ENCODE measurements at regions not wholly inside any gene's neighbourhood (a gene's known extent, or its start where the extent isn't known, plus 50 kb on each side); places are given as distances from the start of the nearest gene placed in this dataset.

DNA sequence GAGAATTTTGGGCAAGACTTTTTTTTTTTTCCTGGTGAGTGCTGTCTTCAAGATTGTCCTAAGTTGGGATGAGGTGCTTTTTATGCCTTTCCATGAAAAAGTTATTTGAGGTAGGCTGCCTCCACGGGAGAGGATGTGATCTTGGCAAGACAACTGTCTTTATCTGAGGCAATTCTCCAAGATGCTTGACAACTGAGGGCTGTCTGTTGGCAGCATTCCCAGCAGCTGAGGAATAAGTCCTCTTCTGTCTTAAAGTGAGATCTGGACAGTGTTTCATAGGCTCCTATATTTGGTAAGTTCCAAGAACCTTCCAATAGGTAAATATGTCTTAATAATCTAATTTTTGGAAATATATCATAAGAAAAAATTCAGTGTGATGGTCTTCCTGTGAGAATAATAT, 662.0 kb downstream of the CDH11 start:
- peak; percentile 29 for DNase-seq (ENCODE audit: low read depth)
- no peak overlapping the region for H3K4me3 ChIP-seq (ENCODE audit: low read depth, low read length)
- no peak for TF ChIP-seq CTCF (IDR thresholded peaks at IDR 0.05; ENCODE audit: insufficient read depth, low read depth, low read length)

GRCh38 chr16:64459402-64459801, 662.5 kb downstream of the CDH11 start:
- no peak overlapping the region for H3K4me3 ChIP-seq (ENCODE audit: low read depth, low read length)
- no peak for DNase-seq (ENCODE audit: low read depth)
- no peak for TF ChIP-seq CTCF (IDR thresholded peaks at IDR 0.05; ENCODE audit: insufficient read depth, low read depth, low read length)

GRCh38 chr16:64455275-64455674, 666.6 kb downstream of the CDH11 start:
- TF ChIP-seq CTCF (IDR thresholded peaks at IDR 0.05; ENCODE audit: insufficient read depth, low read depth, low read length), result peak; percentile 21
- peak; percentile 35 for DNase-seq (ENCODE audit: low read depth)
- H3K4me3 ChIP-seq (ENCODE audit: low read depth, low read length), result no peak overlapping the region

DNA sequence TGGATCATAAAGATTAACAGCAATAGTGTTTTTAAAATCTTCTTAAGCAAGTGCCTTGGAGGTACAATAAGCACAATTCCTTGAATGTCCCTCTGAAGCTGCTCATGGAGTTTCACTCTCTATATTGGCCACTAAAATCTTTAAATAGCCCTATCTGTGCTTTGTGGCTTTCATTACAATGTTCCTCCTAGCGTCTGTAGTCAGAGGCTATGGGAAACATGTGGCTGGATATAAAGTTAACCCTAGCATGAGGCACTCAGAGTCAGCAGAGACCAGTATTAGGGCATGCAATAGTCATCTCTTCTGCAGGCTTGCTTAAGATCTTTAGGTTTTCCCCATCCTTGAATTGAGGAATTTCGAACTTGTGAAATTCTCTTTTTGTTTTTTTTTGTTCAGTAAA, 668.2 kb downstream of the CDH11 start:
- no peak for DNase-seq (ENCODE audit: low read depth)
- TF ChIP-seq CTCF (IDR thresholded peaks at IDR 0.05; ENCODE audit: insufficient read depth, low read depth, low read length), result no peak

GRCh38 chr16:64452446-64452845, 669.4 kb downstream of the CDH11 start:
- no peak for TF ChIP-seq CTCF (IDR thresholded peaks at IDR 0.05; ENCODE audit: insufficient read depth, low read depth, low read length)
- no peak for DNase-seq (ENCODE audit: low read depth)
- H3K4me3 ChIP-seq (ENCODE audit: low read depth, low read length), result no peak overlapping the region

More for the DNA sequence above, 668.2 kb downstream of the CDH11 start:
- no peak overlapping the region for H3K4me3 ChIP-seq (ENCODE audit: low read depth, low read length)

GRCh38 chr16:64450177-64450576, 671.7 kb downstream of the CDH11 start:
- TF ChIP-seq CTCF (IDR thresholded peaks at IDR 0.05; ENCODE audit: insufficient read depth, low read depth, low read length), result no peak
- no peak for DNase-seq (ENCODE audit: low read depth)
- H3K4me3 ChIP-seq (ENCODE audit: low read depth, low read length), result no peak overlapping the region

DNA sequence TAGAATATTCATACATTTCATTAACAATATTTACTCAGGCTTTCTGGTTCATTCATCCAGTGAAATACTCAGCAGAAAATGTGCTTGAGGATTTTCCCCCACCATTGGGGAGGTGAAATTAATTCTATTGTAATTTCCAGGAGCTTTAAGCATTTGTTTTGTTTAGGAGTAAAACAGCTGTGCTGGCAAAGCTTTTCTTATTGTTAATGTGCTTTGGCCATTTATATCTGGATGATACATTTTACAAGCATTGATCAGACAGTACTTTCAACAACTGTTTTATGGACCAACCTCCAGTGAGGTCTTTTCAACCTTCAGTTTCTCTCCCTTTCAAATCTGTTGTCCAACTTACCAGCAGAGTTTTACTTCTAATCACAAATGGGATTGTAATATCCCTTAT, 672.4 kb downstream of the CDH11 start:
- no peak for DNase-seq (ENCODE audit: low read depth)
- TF ChIP-seq CTCF (IDR thresholded peaks at IDR 0.05; ENCODE audit: insufficient read depth, low read depth, low read length), result no peak
- no peak overlapping the region for H3K4me3 ChIP-seq (ENCODE audit: low read depth, low read length)

All from fibroblast of villous mesenchyme (primary cell).